WTC11 (cell line): ENCODE measurements at regions not wholly inside any gene's neighbourhood (a gene's known extent, or its start where the extent isn't known, plus 50 kb on each side); places are given as distances from the start of the nearest gene placed in this dataset.

ENCODE experiments used
- ATF2 ChIP-seq: sonication (generic); formaldehyde crosslinking; IDR thresholded peaks from 2 replicates; pipeline ENCODE4 v1.8.1; 2022; ENCODE audit warnings: low read depth, missing genetic modification reagents, borderline replicate concordance
- CREB1 ChIP-seq: sonication (generic); formaldehyde crosslinking; IDR thresholded peaks from 2 replicates; pipeline ENCODE4 v1.8.0; 2023; ENCODE audit warnings: mild to moderate bottlenecking, missing genetic modification reagents
- CTCF ChIP-seq: fragments of 200-600 bp; IDR thresholded peaks from 2 replicates; pipeline ENCODE4 v1.8.0; 2022; ENCODE audit warnings: antibody characterized with exemption
- FOXP4 ChIP-seq: sonication (generic); formaldehyde crosslinking; IDR thresholded peaks from 2 replicates; pipeline ENCODE4 v1.8.0; 2022; ENCODE audit warnings: mild to moderate bottlenecking, missing genetic modification reagents
- IRF2 ChIP-seq: sonication (generic); formaldehyde crosslinking; IDR thresholded peaks from 2 replicates; pipeline ENCODE4 v1.8.0; 2022; ENCODE audit warnings: low read depth, missing genetic modification reagents, borderline replicate concordance
- NR1H2 ChIP-seq: sonication (generic); formaldehyde crosslinking; IDR thresholded peaks from 2 replicates; pipeline ENCODE4 v1.9.0; 2021; ENCODE audit warnings: mild to moderate bottlenecking, moderate library complexity, missing genetic modification reagents
- NR2C2 ChIP-seq: sonication (generic); formaldehyde crosslinking; IDR thresholded peaks from 2 replicates; pipeline ENCODE4 v1.8.0; 2022; ENCODE audit warnings: mild to moderate bottlenecking, missing genetic modification reagents
- ZNF232 ChIP-seq: sonication (generic); formaldehyde crosslinking; IDR thresholded peaks from 2 replicates; pipeline ENCODE4 v1.8.0; 2022; ENCODE audit warnings: mild to moderate bottlenecking, missing genetic modification reagents

GRCh38 chr7:159318682-159319351 lies 174.2 kb upstream of the VIPR2 start:
- TF ChIP-seq ZNF232 (CRISPR knock-in tag) = no peak
- TF ChIP-seq CTCF = no peak
- no peak for TF ChIP-seq ATF2 (CRISPR knock-in tag)
- TF ChIP-seq NR1H2 (CRISPR knock-in tag) = no peak
- TF ChIP-seq IRF2 (CRISPR knock-in tag) = no peak
- no peak for TF ChIP-seq NR2C2 (CRISPR knock-in tag)
- TF ChIP-seq FOXP4 (CRISPR knock-in tag) = no peak
- TF ChIP-seq CREB1 (CRISPR knock-in tag) = no peak
